Neural cell (in vitro differentiated cells): ENCODE measurements at regions not wholly inside any gene's neighbourhood (a gene's known extent, or its start where the extent isn't known, plus 50 kb on each side); places are given as distances from the start of the nearest gene placed in this dataset.
A peak's percentile ranks its signal among the peaks of the same experiment; 100 is the strongest.

Experiments used
- H2AFZ ChIP-seq: fragments of 200-600, 300-800 bp; sonication (generic), shearing (Covaris generic); 2 replicates; pipeline ENCODE4 v1.6.0; 2014; ENCODE audit warnings: low read depth, mild to moderate bottlenecking, antibody characterized with exemption, low read length, moderate library complexity
- H3F3A ChIP-seq: fragments of 200-600 bp; shearing (Covaris generic); 2 replicates; pipeline ENCODE4 v1.6.1; 2016; ENCODE audit warnings: mild to moderate bottlenecking, moderate library complexity, mixed read lengths, antibody characterized with exemption, low read length; ENCODE audit not compliant: insufficient read depth, poor library complexity, severe bottlenecking
- H3K27ac ChIP-seq: fragments of 200-600, 300-800 bp; sonication (generic), shearing (Covaris generic); 2 replicates; pipeline ENCODE4 v1.5.1; 2014; ENCODE audit warnings: mild to moderate bottlenecking, low read length, moderate library complexity
- H3K27me3 ChIP-seq: fragments of 300-800, 200-600 bp; sonication (generic), shearing (Covaris generic); 2 replicates; pipeline ENCODE4 v1.6.0; 2014; ENCODE audit warnings: mild to moderate bottlenecking, low read depth, low read length, moderate library complexity; ENCODE audit not compliant: insufficient read depth
- H3K36me3 ChIP-seq: fragments of 300-800, 200-600 bp; sonication (generic), shearing (Covaris generic); 2 replicates; pipeline ENCODE4 v1.5.1; 2014; ENCODE audit warnings: mild to moderate bottlenecking, antibody characterized with exemption, low read length, moderate library complexity; ENCODE audit not compliant: insufficient read depth
- H3K4me2 ChIP-seq: fragments of 300-800, 200-600 bp; sonication (generic), shearing (Covaris generic); 2 replicates; pipeline ENCODE4 v1.6.0; 2014; ENCODE audit warnings: mild to moderate bottlenecking, low read length
- H3K4me3 ChIP-seq: fragments of 300-800, 200-600 bp; sonication (generic), shearing (Covaris generic); 2 replicates; pipeline ENCODE4 v1.5.1; 2014; ENCODE audit warnings: mild to moderate bottlenecking, low read length, moderate library complexity
- H3K79me2 ChIP-seq: fragments of 200-600 bp; shearing (Covaris generic); replicated peaks from 2 replicates; pipeline ENCODE4 v1.6.0; 2014; ENCODE audit warnings: mild to moderate bottlenecking, low read length, moderate library complexity; ENCODE audit not compliant: insufficient read depth
- H3K9ac ChIP-seq: fragments of 300-800, 200-600 bp; sonication (generic), shearing (Covaris generic); 2 replicates; pipeline ENCODE4 v1.6.1; 2016; ENCODE audit warnings: mild to moderate bottlenecking, low read length, mixed read lengths
- H3K9me2 ChIP-seq: fragments of 200-600 bp; shearing (Covaris generic); 2 replicates; pipeline ENCODE4 v1.6.1; 2016; ENCODE audit warnings: mild to moderate bottlenecking, low read length, mixed read lengths; ENCODE audit not compliant: insufficient read depth
- H3K9me3 ChIP-seq: fragments of 200-600, 300-800 bp; sonication (generic), shearing (Covaris generic); 2 replicates; pipeline ENCODE4 v1.6.1; 2016; ENCODE audit warnings: mild to moderate bottlenecking, mixed run types, low read length, moderate library complexity, mixed read lengths
- H4K20me1 ChIP-seq: fragments of 200-600 bp; shearing (Covaris generic); 2 replicates; pipeline ENCODE4 v1.6.1; 2016; ENCODE audit warnings: mild to moderate bottlenecking, mixed run types; ENCODE audit not compliant: insufficient read depth
- EP300 ChIP-seq: fragments of 450-650 bp; conservative IDR thresholded peaks from 2 replicates; pipeline ENCODE4 v1.6.1; 2014; ENCODE audit warnings: antibody characterized with exemption, mild to moderate bottlenecking, moderate library complexity; ENCODE audit not compliant: poor library complexity, severe bottlenecking
- EZH2 ChIP-seq: fragments of 200-600, 300-800 bp; shearing (Covaris generic), sonication (generic); IDR thresholded peaks from 2 replicates; pipeline ENCODE4 v1.6.1; 2014; ENCODE audit warnings: antibody characterized with exemption, low read length, borderline replicate concordance, mild to moderate bottlenecking; ENCODE audit not compliant: insufficient read depth, poor library complexity, severe bottlenecking
- POLR2AphosphoS5 ChIP-seq: IDR thresholded peaks from 2 replicates; pipeline ENCODE4 v1.6.1; 2012
- RAD21 ChIP-seq: fragments of 450-650 bp; conservative IDR thresholded peaks from 2 replicates; pipeline ENCODE4 v1.6.1; 2014; ENCODE audit warnings: antibody characterized with exemption, mild to moderate bottlenecking, moderate library complexity
- SMC3 ChIP-seq: fragments of 450-650 bp; conservative IDR thresholded peaks from 2 replicates; pipeline ENCODE4 v1.6.1; 2014; ENCODE audit warnings: antibody characterized with exemption, mild to moderate bottlenecking, moderate library complexity; ENCODE audit not compliant: poor library complexity
- TAF1 ChIP-seq: IDR thresholded peaks from 2 replicates; pipeline ENCODE4 v1.6.1; 2012; ENCODE audit warnings: low read depth
- TF ChIP-seq, protein P1 (sequence below): fragments of 450-650 bp; IDR thresholded peaks from 2 replicates; pipeline ENCODE4 v1.5.1; 2014; ENCODE audit warnings: antibody characterized with exemption, mild to moderate bottlenecking, moderate library complexity; ENCODE audit not compliant: poor library complexity, severe bottlenecking
- TF ChIP-seq, protein P2 (sequence below): IDR thresholded peaks from 2 replicates; pipeline ENCODE4 v1.6.1; 2012; ENCODE audit warnings: borderline replicate concordance

DNA sequence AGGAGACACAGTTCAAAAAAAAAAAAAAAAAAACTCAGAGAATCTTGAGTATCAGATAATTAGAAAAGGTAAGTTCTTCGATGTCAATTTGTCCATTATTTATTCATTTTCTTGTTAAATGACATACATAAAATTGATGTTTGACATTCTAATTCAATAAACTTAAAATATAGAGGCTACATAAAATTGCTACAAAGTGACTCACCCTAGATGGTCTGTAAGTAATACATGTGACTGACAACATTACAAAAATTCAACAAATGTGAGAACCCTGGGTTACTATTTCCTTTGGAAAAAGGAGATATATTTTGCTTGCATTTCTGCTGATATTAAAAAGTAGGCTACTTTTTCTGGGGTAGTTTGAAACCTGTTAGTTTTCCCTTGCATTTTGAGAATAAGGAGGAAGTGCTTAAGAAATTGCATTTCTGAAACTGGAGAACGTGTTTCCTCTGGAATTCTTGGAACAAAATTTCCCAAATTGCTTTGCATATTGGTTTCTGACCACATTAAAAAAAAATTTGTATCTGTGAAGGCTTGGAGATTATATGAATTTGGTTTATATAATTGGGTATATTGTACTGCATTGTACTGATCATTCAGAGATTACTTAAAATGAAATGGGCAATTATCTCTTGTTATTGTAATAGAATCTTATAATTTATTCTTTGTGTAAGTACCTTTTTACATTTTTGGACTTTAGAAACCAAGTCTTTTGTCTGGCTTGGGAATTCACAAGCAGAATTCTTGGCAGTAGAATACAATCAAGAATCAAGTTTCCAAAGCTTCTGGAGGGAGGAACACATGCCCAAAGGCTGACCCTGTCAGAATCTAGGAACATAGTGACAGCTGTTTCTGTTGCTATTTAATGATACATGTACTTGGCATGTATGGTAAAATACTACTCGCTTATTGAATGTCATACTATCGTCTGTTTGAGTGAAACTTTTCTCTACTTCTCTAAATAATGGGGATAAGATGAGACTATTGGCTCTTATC, 106.1 kb downstream of the DSEL start:
- TF ChIP-seq, protein P1, sequence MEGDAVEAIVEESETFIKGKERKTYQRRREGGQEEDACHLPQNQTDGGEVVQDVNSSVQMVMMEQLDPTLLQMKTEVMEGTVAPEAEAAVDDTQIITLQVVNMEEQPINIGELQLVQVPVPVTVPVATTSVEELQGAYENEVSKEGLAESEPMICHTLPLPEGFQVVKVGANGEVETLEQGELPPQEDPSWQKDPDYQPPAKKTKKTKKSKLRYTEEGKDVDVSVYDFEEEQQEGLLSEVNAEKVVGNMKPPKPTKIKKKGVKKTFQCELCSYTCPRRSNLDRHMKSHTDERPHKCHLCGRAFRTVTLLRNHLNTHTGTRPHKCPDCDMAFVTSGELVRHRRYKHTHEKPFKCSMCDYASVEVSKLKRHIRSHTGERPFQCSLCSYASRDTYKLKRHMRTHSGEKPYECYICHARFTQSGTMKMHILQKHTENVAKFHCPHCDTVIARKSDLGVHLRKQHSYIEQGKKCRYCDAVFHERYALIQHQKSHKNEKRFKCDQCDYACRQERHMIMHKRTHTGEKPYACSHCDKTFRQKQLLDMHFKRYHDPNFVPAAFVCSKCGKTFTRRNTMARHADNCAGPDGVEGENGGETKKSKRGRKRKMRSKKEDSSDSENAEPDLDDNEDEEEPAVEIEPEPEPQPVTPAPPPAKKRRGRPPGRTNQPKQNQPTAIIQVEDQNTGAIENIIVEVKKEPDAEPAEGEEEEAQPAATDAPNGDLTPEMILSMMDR: no peak
- no peak for TF ChIP-seq TAF1
- no peak for TF ChIP-seq EZH2
- TF ChIP-seq, protein P2, sequence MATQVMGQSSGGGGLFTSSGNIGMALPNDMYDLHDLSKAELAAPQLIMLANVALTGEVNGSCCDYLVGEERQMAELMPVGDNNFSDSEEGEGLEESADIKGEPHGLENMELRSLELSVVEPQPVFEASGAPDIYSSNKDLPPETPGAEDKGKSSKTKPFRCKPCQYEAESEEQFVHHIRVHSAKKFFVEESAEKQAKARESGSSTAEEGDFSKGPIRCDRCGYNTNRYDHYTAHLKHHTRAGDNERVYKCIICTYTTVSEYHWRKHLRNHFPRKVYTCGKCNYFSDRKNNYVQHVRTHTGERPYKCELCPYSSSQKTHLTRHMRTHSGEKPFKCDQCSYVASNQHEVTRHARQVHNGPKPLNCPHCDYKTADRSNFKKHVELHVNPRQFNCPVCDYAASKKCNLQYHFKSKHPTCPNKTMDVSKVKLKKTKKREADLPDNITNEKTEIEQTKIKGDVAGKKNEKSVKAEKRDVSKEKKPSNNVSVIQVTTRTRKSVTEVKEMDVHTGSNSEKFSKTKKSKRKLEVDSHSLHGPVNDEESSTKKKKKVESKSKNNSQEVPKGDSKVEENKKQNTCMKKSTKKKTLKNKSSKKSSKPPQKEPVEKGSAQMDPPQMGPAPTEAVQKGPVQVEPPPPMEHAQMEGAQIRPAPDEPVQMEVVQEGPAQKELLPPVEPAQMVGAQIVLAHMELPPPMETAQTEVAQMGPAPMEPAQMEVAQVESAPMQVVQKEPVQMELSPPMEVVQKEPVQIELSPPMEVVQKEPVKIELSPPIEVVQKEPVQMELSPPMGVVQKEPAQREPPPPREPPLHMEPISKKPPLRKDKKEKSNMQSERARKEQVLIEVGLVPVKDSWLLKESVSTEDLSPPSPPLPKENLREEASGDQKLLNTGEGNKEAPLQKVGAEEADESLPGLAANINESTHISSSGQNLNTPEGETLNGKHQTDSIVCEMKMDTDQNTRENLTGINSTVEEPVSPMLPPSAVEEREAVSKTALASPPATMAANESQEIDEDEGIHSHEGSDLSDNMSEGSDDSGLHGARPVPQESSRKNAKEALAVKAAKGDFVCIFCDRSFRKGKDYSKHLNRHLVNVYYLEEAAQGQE: no peak
- TF ChIP-seq SMC3: no peak
- no peak for TF ChIP-seq EP300
- TF ChIP-seq POLR2AphosphoS5: no peak
- Histone ChIP-seq H3K27me3 (no peaks in the 10 kb centered on the region), H3K9me3 (no peaks in the 10 kb centered on the region), H3K4me3 (no peak overlapping the region), H3F3A (no peaks in the 10 kb centered on the region), H3K79me2 (no peaks in the 10 kb centered on the region), H4K20me1 (no peaks in the 10 kb centered on the region), H3K4me2 (no peak overlapping the region), H3K36me3 (no peaks in the 10 kb centered on the region), H3K9ac (no peak overlapping the region), H2AFZ (no peak overlapping the region), H3K27ac (no peak overlapping the region), H3K9me2 (no peaks in the 10 kb centered on the region)

DNA sequence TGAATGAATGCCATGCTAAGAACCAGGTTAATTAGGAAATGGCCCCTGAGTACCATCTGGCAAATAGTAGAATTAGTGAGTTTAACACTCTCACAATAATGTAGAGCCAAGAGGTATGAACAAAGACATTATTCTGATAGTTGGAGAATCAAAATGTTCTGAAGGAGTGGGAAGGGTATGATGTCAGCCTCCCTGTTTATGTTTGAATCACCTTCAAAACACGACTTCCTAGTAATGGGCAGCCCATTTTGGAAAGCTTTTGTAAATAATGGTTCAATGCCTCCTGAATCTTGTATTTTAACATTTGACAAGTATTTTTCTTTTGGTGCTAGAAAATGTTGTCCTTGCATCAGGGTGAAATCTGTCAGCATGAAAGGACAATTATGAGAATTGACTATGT, 108.3 kb downstream of the DSEL start:
- H3F3A ChIP-seq: no peaks in the 10 kb centered on the region
- no peak overlapping the region for H3K4me2 ChIP-seq
- peak overlapping the region; percentile 42 for H3K27ac ChIP-seq
- no peaks in the 10 kb centered on the region for H3K79me2 ChIP-seq
- TF ChIP-seq POLR2AphosphoS5 (peak; percentile 29), EP300 (peak; percentile 57), EZH2 (no peak)
- H3K9me2 ChIP-seq: no peaks in the 10 kb centered on the region
- no peaks in the 10 kb centered on the region for H3K9me3 ChIP-seq
- H3K4me3 ChIP-seq: no peak overlapping the region
- no peaks in the 10 kb centered on the region for H4K20me1 ChIP-seq
- H3K27me3 ChIP-seq: no peaks in the 10 kb centered on the region
- H3K36me3 ChIP-seq: no peaks in the 10 kb centered on the region
- H2AFZ ChIP-seq: no peak overlapping the region
- H3K9ac ChIP-seq: no peak overlapping the region

DNA sequence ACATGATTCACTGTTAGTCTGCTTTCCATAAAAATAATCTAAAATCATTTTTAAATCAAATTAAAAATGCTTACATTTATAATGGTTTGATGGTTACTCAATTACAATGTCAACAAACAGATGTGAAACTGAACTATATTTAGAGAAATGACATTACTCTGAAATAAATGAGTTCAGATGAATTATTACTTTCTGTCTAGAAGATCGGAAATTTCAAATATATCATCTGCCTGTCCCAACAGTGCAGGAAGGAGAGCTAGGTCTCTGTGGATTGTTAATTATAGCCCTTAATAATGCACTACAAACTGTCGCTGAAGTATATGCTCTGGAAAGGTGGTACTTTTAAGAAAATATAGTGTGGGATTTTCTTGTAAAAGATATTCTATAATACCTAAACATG, 109.8 kb downstream of the DSEL start:
- H3K9me2 ChIP-seq: no peaks in the 10 kb centered on the region
- no peaks in the 10 kb centered on the region for H3K79me2 ChIP-seq
- H3K27me3 ChIP-seq: no peaks in the 10 kb centered on the region
- no peak for TF ChIP-seq RAD21
- no peak for TF ChIP-seq EP300
- TF ChIP-seq, protein P2: no peak
- TF ChIP-seq, protein P1: no peak
- no peak for TF ChIP-seq SMC3
- no peak for TF ChIP-seq EZH2
- no peak overlapping the region for H2AFZ ChIP-seq
- no peak overlapping the region for H3K4me3 ChIP-seq
- no peaks in the 10 kb centered on the region for H4K20me1 ChIP-seq
- H3K9ac ChIP-seq: no peak overlapping the region
- H3F3A ChIP-seq: no peaks in the 10 kb centered on the region
- no peak overlapping the region for H3K4me2 ChIP-seq
- no peaks in the 10 kb centered on the region for H3K36me3 ChIP-seq
- H3K9me3 ChIP-seq: no peaks in the 10 kb centered on the region
- H3K27ac ChIP-seq: no peak overlapping the region
